Activated T-helper 17 cell treated with anti-CD3 and anti-CD28 coated beads, Interleukin-2, amount 50 U/mL, for 72 hours (primary cell): ENCODE measurements at regions not wholly inside any gene's neighbourhood (a gene's known extent, or its start where the extent isn't known, plus 50 kb on each side); places are given as distances from the start of the nearest gene placed in this dataset.
"Not testable (repeated sequence)": the region's sequence is repeated elsewhere in the genome, so short reads cannot be mapped to it uniquely, and the experiment has no call there.

Experiments used
- ATAC-seq: fragments of 150-1000 bp; cut with Tn5 transposase; replicated peaks from 2 replicates; pipeline ENCODE4 v1.10.0; 2021; ENCODE audit warnings: mild to moderate bottlenecking, moderate library complexity
- H3K27ac Mint-ChIP-seq: one replicate; pipeline ENCODE4 v1.8.0; 2022; ENCODE audit warnings: mixed read lengths
- H3K27me3 Mint-ChIP-seq: one replicate; pipeline ENCODE4 v1.8.0; 2022; ENCODE audit warnings: mixed read lengths
- H3K36me3 Mint-ChIP-seq: one replicate; pipeline ENCODE4 v1.8.0; 2022; ENCODE audit warnings: low read depth, mild to moderate bottlenecking, mixed read lengths
- H3K4me1 Mint-ChIP-seq: one replicate; pipeline ENCODE4 v1.8.0; 2022; ENCODE audit warnings: mixed read lengths
- H3K4me3 Mint-ChIP-seq: one replicate; pipeline ENCODE4 v1.8.0; 2022; ENCODE audit warnings: mild to moderate bottlenecking, mixed read lengths
- H3K9me3 Mint-ChIP-seq: one replicate; pipeline ENCODE4 v1.8.0; 2022; ENCODE audit warnings: mixed read lengths

GRCh38 chr5:56414066-56414465, 180.9 kb upstream of the ANKRD55 start:
- H3K27me3 Mint-ChIP-seq = no peaks in the 10 kb centered on the region
- H3K9me3 Mint-ChIP-seq = peaks cover 11% of the 10 kb centered on the region
- no peak for ATAC-seq
- H3K4me3 Mint-ChIP-seq = no peak overlapping the region
- H3K27ac Mint-ChIP-seq = no peak overlapping the region
- no peaks in the 10 kb centered on the region for H3K36me3 Mint-ChIP-seq
- H3K4me1 Mint-ChIP-seq = peaks cover 9% of the 10 kb centered on the region

- Mint-ChIP-seq H3K27me3 (no peaks in the 10 kb centered on the region), H3K36me3 (no peaks in the 10 kb centered on the region)
Observed at GRCh38 chr5:56413546-56413945, 180.4 kb upstream of the ANKRD55 start.

GRCh38 chr5:56412601-56413379, 179.7 kb upstream of the ANKRD55 start:
- H3K27ac Mint-ChIP-seq = no peak overlapping the region
- peak; percentile 70 for ATAC-seq
- no peaks in the 10 kb centered on the region for H3K27me3 Mint-ChIP-seq

More at GRCh38 chr5:56413546-56413945, 180.4 kb upstream of the ANKRD55 start:
- Mint-ChIP-seq H3K27ac (no peak overlapping the region), H3K4me1 (peaks cover 9% of the 10 kb centered on the region), H3K9me3 (peaks cover 6% of the 10 kb centered on the region), H3K4me3 (no peak overlapping the region)
- no peak for ATAC-seq

GRCh38 chr5:56410696-56411095, 177.6 kb upstream of the ANKRD55 start:
- H3K27ac Mint-ChIP-seq = no peak overlapping the region
- no peak overlapping the region for H3K4me3 Mint-ChIP-seq
- no peak for ATAC-seq
- H3K9me3 Mint-ChIP-seq = no peaks in the 10 kb centered on the region
- no peaks in the 10 kb centered on the region for H3K27me3 Mint-ChIP-seq
- H3K4me1 Mint-ChIP-seq = peaks cover 7% of the 10 kb centered on the region
- H3K36me3 Mint-ChIP-seq = no peaks in the 10 kb centered on the region

More at GRCh38 chr5:56412601-56413379, 179.7 kb upstream of the ANKRD55 start:
- Mint-ChIP-seq H3K4me1 (peaks cover 9% of the 10 kb centered on the region), H3K9me3 (no peaks in the 10 kb centered on the region), H3K4me3 (no peak overlapping the region), H3K36me3 (no peaks in the 10 kb centered on the region)

GRCh38 chr5:56409331-56410190, 176.4 kb upstream of the ANKRD55 start:
- no peaks in the 10 kb centered on the region for H3K27me3 Mint-ChIP-seq
- no peaks in the 10 kb centered on the region for H3K9me3 Mint-ChIP-seq
- H3K4me3 Mint-ChIP-seq = no peak overlapping the region
- ATAC-seq = no peak
- H3K27ac Mint-ChIP-seq = no peak overlapping the region
- no peaks in the 10 kb centered on the region for H3K36me3 Mint-ChIP-seq
- no peaks in the 10 kb centered on the region for H3K4me1 Mint-ChIP-seq

- Mint-ChIP-seq H3K27ac (no peak overlapping the region), H3K27me3 (no peaks in the 10 kb centered on the region), H3K9me3 (no peaks in the 10 kb centered on the region), H3K36me3 (no peaks in the 10 kb centered on the region), H3K4me1 (no peaks in the 10 kb centered on the region), H3K4me3 (no peak overlapping the region)
- ATAC-seq = no peak
Observed at GRCh38 chr5:56406838-56407237, 173.7 kb upstream of the ANKRD55 start.

- Mint-ChIP-seq H3K4me1 (no peaks in the 10 kb centered on the region), H3K36me3 (no peaks in the 10 kb centered on the region), H3K9me3 (no peaks in the 10 kb centered on the region), H3K27ac (no peak overlapping the region), H3K27me3 (no peaks in the 10 kb centered on the region), H3K4me3 (no peak overlapping the region)
- ATAC-seq = no peak
Observed at GRCh38 chr5:56406221-56406620, 173.1 kb upstream of the ANKRD55 start.

- Mint-ChIP-seq H3K9me3 (no peaks in the 10 kb centered on the region), H3K4me1 (no peaks in the 10 kb centered on the region), H3K27ac (no peak overlapping the region), H3K36me3 (no peaks in the 10 kb centered on the region), H3K4me3 (no peak overlapping the region), H3K27me3 (no peaks in the 10 kb centered on the region)
- no peak for ATAC-seq
Observed at GRCh38 chr5:56405116-56405908, 172.2 kb upstream of the ANKRD55 start.

GRCh38 chr5:56402266-56403220, 169.4 kb upstream of the ANKRD55 start:
- Mint-ChIP-seq H3K27me3 (no peaks in the 10 kb centered on the region), H3K4me1 (no peaks in the 10 kb centered on the region), H3K4me3 (no peak overlapping the region), H3K36me3 (no peaks in the 10 kb centered on the region), H3K27ac (no peak overlapping the region), H3K9me3 (peaks cover 3% of the 10 kb centered on the region)
- no peak for ATAC-seq

- not testable (repeated sequence) for H3K27ac Mint-ChIP-seq, ATAC-seq, H3K27me3 Mint-ChIP-seq, H3K4me1 Mint-ChIP-seq, H3K36me3 Mint-ChIP-seq, H3K4me3 Mint-ChIP-seq
- peaks cover 19% of the 10 kb centered on the region for H3K9me3 Mint-ChIP-seq
Observed at GRCh38 chr5:56397796-56398195, 164.7 kb upstream of the ANKRD55 start.

GRCh38 chr5:56396634-56397033, 163.5 kb upstream of the ANKRD55 start:
- no peaks in the 10 kb centered on the region for H3K36me3 Mint-ChIP-seq
- H3K27me3 Mint-ChIP-seq = no peaks in the 10 kb centered on the region
- no peak overlapping the region for H3K27ac Mint-ChIP-seq
- no peak for ATAC-seq
- H3K4me3 Mint-ChIP-seq = no peak overlapping the region
- H3K4me1 Mint-ChIP-seq = no peaks in the 10 kb centered on the region
- peaks cover 23% of the 10 kb centered on the region for H3K9me3 Mint-ChIP-seq

GRCh38 chr5:56389261-56389660, 156.1 kb upstream of the ANKRD55 start:
- no peaks in the 10 kb centered on the region for H3K4me1 Mint-ChIP-seq
- ATAC-seq = no peak
- no peak overlapping the region for H3K4me3 Mint-ChIP-seq
- H3K27me3 Mint-ChIP-seq = no peaks in the 10 kb centered on the region
- H3K36me3 Mint-ChIP-seq = no peaks in the 10 kb centered on the region
- no peak overlapping the region for H3K27ac Mint-ChIP-seq
- H3K9me3 Mint-ChIP-seq = peaks cover 5% of the 10 kb centered on the region

GRCh38 chr5:56388229-56388985, 155.3 kb upstream of the ANKRD55 start:
- Mint-ChIP-seq H3K4me3 (no peak overlapping the region), H3K9me3 (peaks cover 5% of the 10 kb centered on the region), H3K27ac (no peak overlapping the region), H3K27me3 (no peaks in the 10 kb centered on the region), H3K36me3 (no peaks in the 10 kb centered on the region), H3K4me1 (no peaks in the 10 kb centered on the region)
- ATAC-seq = no peak
